Natural killer cell (primary cell): ENCODE measurements at regions not wholly inside any gene's neighbourhood (a gene's known extent, or its start where the extent isn't known, plus 50 kb on each side); places are given as distances from the start of the nearest gene placed in this dataset.

Experiments used
- ATAC-seq, 3 donors: fragments of 150-1000 bp in 2 of 3; fragments of 200-7000 bp in 1 of 3; cut with Tn5 transposase; 1 replicate in 1 of 3; 2 replicates in 2 of 3; pipeline ENCODE4 v1.10.0; 2021; ENCODE audit warnings: mild to moderate bottlenecking in 2 of 3, moderate library complexity in 2 of 3
- DNase-seq, 2 donors: peaks; one replicate each; pipeline versions ENCODE4 v3.0.0 to v3.0.0-alpha.2; 2013 to 2021; ENCODE audit warnings: mixed read lengths in 1 of 2
- H3K27ac ChIP-seq: one replicate; pipeline ENCODE4 v1.5.1; 2013; ENCODE audit warnings: mild to moderate bottlenecking, low read length
- H3K27me3 ChIP-seq: one replicate; pipeline ENCODE4 v1.6.1; 2013; ENCODE audit warnings: low read length; ENCODE audit not compliant: control insufficient read depth, insufficient read depth
- H3K36me3 ChIP-seq: one replicate; pipeline ENCODE4 v1.6.1; 2013; ENCODE audit warnings: low read length; ENCODE audit not compliant: control insufficient read depth, insufficient read depth
- H3K4me1 ChIP-seq: one replicate; pipeline ENCODE4 v1.6.1; 2013; ENCODE audit warnings: low read length; ENCODE audit not compliant: control insufficient read depth, insufficient read depth
- H3K4me3 ChIP-seq: one replicate; pipeline ENCODE4 v1.5.1; 2013; ENCODE audit warnings: low read length
- H3K9me3 ChIP-seq: one replicate; pipeline ENCODE4 v1.6.1; 2013; ENCODE audit warnings: low read length; ENCODE audit not compliant: control insufficient read depth, insufficient read depth
- H3K27ac Mint-ChIP-seq, 2 donors: one replicate each; pipeline ENCODE4 v1.8.0; 2022; ENCODE audit warnings: mild to moderate bottlenecking in 2 of 2, mixed read lengths in 2 of 2, moderate library complexity in 1 of 2
- H3K27me3 Mint-ChIP-seq, 2 donors: one replicate each; pipeline ENCODE4 v1.8.0; 2022; ENCODE audit warnings: low read depth in 2 of 2, mixed read lengths in 2 of 2
- H3K36me3 Mint-ChIP-seq: one replicate; pipeline ENCODE4 v1.8.0; 2022; ENCODE audit warnings: mixed read lengths
- H3K4me1 Mint-ChIP-seq, 2 donors: one replicate each; pipeline ENCODE4 v1.8.0; 2022; ENCODE audit warnings: mixed read lengths in 2 of 2
- H3K4me3 Mint-ChIP-seq: one replicate; pipeline ENCODE4 v1.8.0; 2022; ENCODE audit warnings: mild to moderate bottlenecking, moderate library complexity, mixed read lengths
- H3K9me3 Mint-ChIP-seq, 2 donors: one replicate each; pipeline ENCODE4 v1.8.0; 2022; ENCODE audit warnings: mixed read lengths in 2 of 2
- CTCF ChIP-seq: fragments of 200-600 bp; IDR thresholded peaks from one replicate; pipeline ENCODE4 v1.8.0; 2022; ENCODE audit warnings: antibody characterized with exemption
- WGBS: methylation state at CpG from one replicate; pipeline ENCODE4 v1.1.7; 2013; ENCODE audit warnings: missing lambda C conversion rate; ENCODE audit not compliant: insufficient coverage; 5-methylcytosine and 5-hydroxymethylcytosine counted together
- intact Hi-C: fragments of 100-400 bp; cut with micrococcal nuclease; formaldehyde crosslinking; loops from one replicate; pipeline ENCODE4 v1.14.2; 2022

GRCh38 chr4:13306356-13306755 is 177.8 kb downstream of the RAB28 start:
- Mint-ChIP-seq H3K9me3 (peaks cover 10 to 14% of the 10 kb centered on the region in 2 donors), H3K36me3 (no peaks in the 10 kb centered on the region), H3K27me3 (no peaks in the 10 kb centered on the region), H3K27ac (no peak overlapping the region), H3K4me3 (no peak overlapping the region), H3K4me1 (no peaks in the 10 kb centered on the region)
- no peak for DNase-seq
- H3K4me1 ChIP-seq: no peaks in the 10 kb centered on the region
- no peak overlapping the region for H3K4me3 ChIP-seq
- no peaks in the 10 kb centered on the region for H3K36me3 ChIP-seq
- H3K9me3 ChIP-seq: peaks cover 5% of the 10 kb centered on the region
- intact Hi-C loops: no loop called here
- H3K27ac ChIP-seq: no peak overlapping the region
- no peaks in the 10 kb centered on the region for H3K27me3 ChIP-seq
- no peak for ATAC-seq
- 100% methylated on average over 1 of the region's 1 CpG for WGBS
- no peak for TF ChIP-seq CTCF

- Mint-ChIP-seq H3K9me3 (peaks cover 20 to 23% of the 10 kb centered on the region in 2 donors), H3K36me3 (peaks cover 15% of the 10 kb centered on the region), H3K4me1 (no peaks in the 10 kb centered on the region), H3K27ac (no peak overlapping the region), H3K27me3 (no peaks in the 10 kb centered on the region), H3K4me3 (no peak overlapping the region)
- DNase-seq: no peak
- no peaks in the 10 kb centered on the region for H3K36me3 ChIP-seq
- peaks cover 9% of the 10 kb centered on the region for H3K9me3 ChIP-seq
- H3K4me1 ChIP-seq: no peaks in the 10 kb centered on the region
- intact Hi-C loops: no loop called here
- no peak overlapping the region for H3K27ac ChIP-seq
- no peak for ATAC-seq
- no peak for TF ChIP-seq CTCF
- WGBS: 100% methylated on average over 1 of the region's 2 CpGs
- no peak overlapping the region for H3K4me3 ChIP-seq
- no peaks in the 10 kb centered on the region for H3K27me3 ChIP-seq
Observed at GRCh38 chr4:13302876-13303275, 181.3 kb downstream of the RAB28 start.

GRCh38 chr4:13299343-13299742 is 184.8 kb downstream of the RAB28 start:
- Mint-ChIP-seq H3K27ac (no peak overlapping the region), H3K4me3 (no peak overlapping the region), H3K27me3 (no peaks in the 10 kb centered on the region), H3K9me3 (peaks cover 15 to 21% of the 10 kb centered on the region in 2 donors), H3K36me3 (peaks cover 15% of the 10 kb centered on the region), H3K4me1 (no peaks in the 10 kb centered on the region)
- no peak for DNase-seq
- 78% methylated on average over 1 of the region's 2 CpGs for WGBS
- H3K4me3 ChIP-seq: no peak overlapping the region
- no peak for ATAC-seq
- H3K27ac ChIP-seq: no peak overlapping the region
- intact Hi-C loops: no loop called here
- no peaks in the 10 kb centered on the region for H3K36me3 ChIP-seq
- peaks cover 16% of the 10 kb centered on the region for H3K9me3 ChIP-seq
- no peaks in the 10 kb centered on the region for H3K27me3 ChIP-seq
- no peak for TF ChIP-seq CTCF
- H3K4me1 ChIP-seq: no peaks in the 10 kb centered on the region

- Histone ChIP-seq H3K4me3 (no peak overlapping the region), H3K36me3 (no peaks in the 10 kb centered on the region), H3K27ac (no peak overlapping the region), H3K9me3 (peaks cover 16% of the 10 kb centered on the region), H3K4me1 (no peaks in the 10 kb centered on the region), H3K27me3 (no peaks in the 10 kb centered on the region)
- no peak overlapping the region for H3K27ac Mint-ChIP-seq
- ATAC-seq (no peak), DNase-seq (no peak)
- H3K4me3 Mint-ChIP-seq: no peak overlapping the region
- peaks cover 15% of the 10 kb centered on the region for H3K36me3 Mint-ChIP-seq
- no peaks in the 10 kb centered on the region for H3K27me3 Mint-ChIP-seq
- intact Hi-C loops: no loop called here
- WGBS: 95% methylated on average over 15 of the region's 15 CpGs
- H3K9me3 Mint-ChIP-seq: peaks cover 15 to 19% of the 10 kb centered on the region in 2 donors
- H3K4me1 Mint-ChIP-seq: no peaks in the 10 kb centered on the region
- TF ChIP-seq CTCF: no peak
Observed at GRCh38 chr4:13298655-13299054, 185.5 kb downstream of the RAB28 start.
